ENCODE measurements at regions not wholly inside any gene's neighbourhood (a gene's known extent, or its start where the extent isn't known, plus 50 kb on each side); places are given as distances from the start of the nearest gene placed in this dataset.

DNA sequence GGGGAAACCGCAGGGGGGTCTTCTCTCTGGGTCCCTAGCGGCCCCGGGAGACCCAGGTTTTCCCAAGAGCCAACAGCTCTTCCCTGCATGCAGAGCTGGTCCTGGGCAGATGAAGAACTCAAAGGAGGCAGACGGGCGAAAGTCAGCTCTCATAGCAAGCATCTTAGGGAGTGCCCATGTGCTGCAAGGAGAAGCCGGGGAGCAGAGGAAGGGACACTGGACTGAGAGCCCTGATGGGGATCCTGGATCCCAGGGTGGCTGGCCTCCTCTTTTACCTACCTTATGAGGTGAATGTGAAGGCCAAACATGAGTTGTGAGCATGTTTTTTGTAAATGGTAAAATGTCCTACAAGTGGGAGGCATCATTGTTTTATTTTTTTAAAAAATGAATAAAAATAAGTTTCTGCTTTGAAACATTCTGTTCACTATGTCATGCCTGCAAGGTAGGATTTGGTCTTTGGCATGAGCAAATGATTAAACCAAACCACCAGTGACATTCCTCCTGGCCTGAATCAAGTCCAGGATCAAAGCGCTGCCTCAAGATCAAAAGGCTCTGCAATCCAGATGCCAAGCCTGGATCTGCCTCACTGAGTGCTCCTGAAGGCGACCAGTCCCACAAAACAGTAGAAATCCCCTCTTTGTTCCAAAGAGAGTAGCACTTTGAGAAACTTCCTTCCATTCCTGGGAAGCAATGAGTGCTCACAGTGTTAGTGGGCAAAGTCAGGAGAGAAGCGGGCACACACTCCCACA lies 92.2 kb upstream of the SERP2 start:
- Histone ChIP-seq H3K27ac (no peak overlapping the region), H3K36me3 (no peaks in the 10 kb centered on the region), H3K27me3 (no peaks in the 10 kb centered on the region), H3K9me3 (no peaks in the 10 kb centered on the region), H3K4me1 (no peaks in the 10 kb centered on the region), H3K4me3 (no peak overlapping the region)
- TF ChIP-seq CTCF (IDR thresholded peaks at IDR 0.05): no peak
- TF ChIP-seq POLR2A (IDR thresholded peaks at IDR 0.05): no peak
- TF ChIP-seq EP300 (IDR thresholded peaks at IDR 0.05): no peak
- TF ChIP-seq POLR2AphosphoS5 (IDR thresholded peaks at IDR 0.05): no peak
- WGBS: 78% methylated on average over 9 of the region's 9 CpGs
- DNase-seq (ENCODE audit: low spot score in 2 of 2): no peak

DNA sequence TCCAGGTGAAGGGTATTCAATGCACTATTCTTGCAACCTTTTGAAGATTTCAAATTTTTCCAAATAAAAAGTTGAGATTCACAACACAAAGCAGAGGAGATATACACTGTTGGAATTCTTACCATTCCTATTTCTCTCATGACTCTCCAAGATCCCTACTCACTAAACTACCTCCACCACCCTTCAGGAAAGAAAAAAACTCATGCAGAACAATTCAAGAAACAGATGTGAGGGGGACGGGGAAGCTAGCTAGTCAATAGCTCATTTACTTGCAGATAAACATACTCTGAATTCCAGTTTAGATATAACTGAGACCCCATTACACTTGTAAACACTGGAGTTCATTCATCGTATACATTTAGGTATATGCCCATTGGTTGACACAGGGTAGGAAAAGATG lies 90.0 kb upstream of the SERP2 start:
- DNase-seq (ENCODE audit: low spot score in 2 of 2): no peak
- 83% methylated on average over 2 of the region's 2 CpGs for WGBS
- Histone ChIP-seq H3K4me1 (peaks cover 5% of the 10 kb centered on the region), H3K36me3 (no peaks in the 10 kb centered on the region), H3K9me3 (no peaks in the 10 kb centered on the region), H3K27ac (no peak overlapping the region), H3K4me3 (no peak overlapping the region), H3K27me3 (peaks cover 4% of the 10 kb centered on the region)
- TF ChIP-seq EP300 (IDR thresholded peaks at IDR 0.05) (no peak), POLR2AphosphoS5 (IDR thresholded peaks at IDR 0.05) (no peak), POLR2A (IDR thresholded peaks at IDR 0.05) (no peak), CTCF (IDR thresholded peaks at IDR 0.05) (no peak)

DNA sequence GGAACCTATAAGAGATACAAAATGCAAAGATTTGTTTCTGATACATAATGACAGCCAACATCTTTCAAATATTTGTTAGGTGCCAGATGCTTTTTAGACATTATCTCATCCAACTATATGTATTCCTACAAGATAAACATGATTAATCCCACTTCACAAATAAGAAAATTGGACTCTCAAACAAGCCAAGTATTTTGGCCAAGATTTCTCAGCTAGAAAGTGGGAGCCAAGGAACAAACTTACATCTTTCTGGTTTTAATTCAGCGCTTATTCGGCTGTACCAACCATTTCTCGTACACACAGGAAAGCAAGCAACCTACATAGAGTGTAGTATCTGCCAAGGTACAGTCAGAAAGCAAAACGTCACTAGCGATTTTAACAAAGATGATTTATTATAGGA lies 85.7 kb upstream of the SERP2 start:
- Histone ChIP-seq H3K36me3 (no peaks in the 10 kb centered on the region), H3K27ac (no peak overlapping the region), H3K4me3 (no peak overlapping the region), H3K9me3 (no peaks in the 10 kb centered on the region), H3K27me3 (peaks cover 5% of the 10 kb centered on the region), H3K4me1 (peaks cover 11% of the 10 kb centered on the region)
- 53% methylated on average over 5 of the region's 5 CpGs for WGBS
- TF ChIP-seq POLR2AphosphoS5 (IDR thresholded peaks at IDR 0.05) (no peak), POLR2A (IDR thresholded peaks at IDR 0.05) (no peak), EP300 (IDR thresholded peaks at IDR 0.05) (no peak), CTCF (IDR thresholded peaks at IDR 0.05) (no peak)
- no peak for DNase-seq (ENCODE audit: low spot score in 2 of 2)

- no peak for DNase-seq (ENCODE audit: low spot score in 2 of 2)
- no peak for TF ChIP-seq POLR2A (IDR thresholded peaks at IDR 0.05)
- H3K27me3 ChIP-seq: peaks cover 5% of the 10 kb centered on the region
- H3K27ac ChIP-seq: no peak overlapping the region
- WGBS: 50% methylated on average over 1 of the region's 1 CpG
- H3K36me3 ChIP-seq: no peaks in the 10 kb centered on the region
- H3K9me3 ChIP-seq: no peaks in the 10 kb centered on the region
- no peak overlapping the region for H3K4me3 ChIP-seq
- H3K4me1 ChIP-seq: peaks cover 17% of the 10 kb centered on the region
Observed at GRCh38 chr13:44292545-44292944, 81.1 kb upstream of the SERP2 start.

DNA sequence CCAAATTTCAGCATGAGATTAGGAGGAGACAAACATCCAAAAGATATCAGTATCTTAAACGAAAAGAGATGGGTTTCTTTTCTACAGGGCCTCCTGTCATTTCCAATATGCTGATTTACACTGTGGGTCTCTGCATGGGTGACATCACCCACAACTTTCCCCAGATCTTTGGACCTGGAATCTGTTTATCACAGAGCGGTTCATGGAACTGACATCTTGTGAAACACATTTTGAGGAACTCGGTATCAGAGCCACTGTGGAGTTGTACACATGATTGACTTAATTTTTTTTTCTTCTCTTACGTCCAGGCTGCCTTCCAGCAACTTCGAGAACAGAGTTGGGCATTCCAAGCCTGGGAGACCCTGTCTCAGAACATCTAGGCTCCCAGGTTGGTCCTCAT lies 80.2 kb upstream of the SERP2 start:
- DNase-seq (ENCODE audit: low spot score in 2 of 2): no peak
- Histone ChIP-seq H3K36me3 (no peaks in the 10 kb centered on the region), H3K4me1 (peaks cover 15% of the 10 kb centered on the region), H3K27me3 (peaks cover 4% of the 10 kb centered on the region), H3K9me3 (no peaks in the 10 kb centered on the region), H3K4me3 (no peak overlapping the region), H3K27ac (no peak overlapping the region)
- 94% methylated on average over 5 of the region's 5 CpGs for WGBS
- TF ChIP-seq EP300 (IDR thresholded peaks at IDR 0.05) (no peak), POLR2A (IDR thresholded peaks at IDR 0.05) (no peak), CTCF (IDR thresholded peaks at IDR 0.05) (no peak), POLR2AphosphoS5 (IDR thresholded peaks at IDR 0.05) (no peak)

Measured in suprapubic skin (tissue), 4 donors.